Prostate gland (tissue), 2 donors: ENCODE measurements at regions not wholly inside any gene's neighbourhood (a gene's known extent, or its start where the extent isn't known, plus 50 kb on each side); places are given as distances from the start of the nearest gene placed in this dataset.

Source experiments
- DNase-seq: peaks from one replicate; pipeline ENCODE4 v3.0.0-alpha.2; 2019; ENCODE audit warnings: low spot score
- H3K27ac ChIP-seq, 2 donors: fragments of 200-600 bp; sonication (generic); 2 replicates each; pipeline ENCODE4 v1.5.1; 2017 to 2019
- H3K27me3 ChIP-seq: fragments of 200-600 bp; sonication (generic); replicated peaks from 2 replicates; pipeline ENCODE4 v1.5.1; 2019; ENCODE audit not compliant: insufficient read depth
- H3K36me3 ChIP-seq, 2 donors: fragments of 200-600 bp; sonication (generic); 1 replicate in 1 of 2; 2 replicates in 1 of 2; pipeline versions ENCODE4 v1.5.1 to v1.8.1; 2017 to 2019
- H3K4me1 ChIP-seq: fragments of 200-600 bp; sonication (generic); replicated peaks from 2 replicates; pipeline ENCODE4 v1.5.1; 2019
- H3K4me3 ChIP-seq, 2 donors: fragments of 200-600 bp; sonication (generic); 2 replicates each; pipeline ENCODE4 v1.5.1; 2017 to 2019
- H3K9me3 ChIP-seq: fragments of 200-600 bp; sonication (generic); 2 replicates; pipeline ENCODE4 v1.5.1; 2017
- CTCF ChIP-seq, 4 experiments: fragments of 200-600 bp in 2 of 4; fragments of 450-650 bp in 2 of 4; sonication (generic) in 2 of 4; IDR thresholded peaks; 1 replicate in 3 of 4; 2 replicates in 1 of 4; pipeline ENCODE4 v1.5.1; 2016 to 2019; ENCODE audit warnings: antibody characterized with exemption in 4 of 4, mild to moderate bottlenecking in 2 of 4, moderate library complexity in 2 of 4
- POLR2A ChIP-seq: fragments of 450-650 bp; IDR thresholded peaks from one replicate; pipeline ENCODE4 v1.6.1; 2016; ENCODE audit warnings: antibody characterized with exemption, mild to moderate bottlenecking
- POLR2AphosphoS5 ChIP-seq: sonication (generic); formaldehyde crosslinking; IDR thresholded peaks from one replicate; pipeline ENCODE4 v1.6.1; 2017; ENCODE audit warnings: antibody characterized with exemption
- WGBS: methylation state at CpG from one replicate; pipeline ENCODE4 v1.1.5; 2018; 5-methylcytosine and 5-hydroxymethylcytosine counted together
- intact Hi-C: fragments of 100-400 bp; cut with DNase I; formaldehyde crosslinking; loops from one replicate; pipeline ENCODE4 v1.14.2; 2022

GRCh38 chr4:96955691-96956090 is 1115.8 kb downstream of the PDHA2 start:
- Histone ChIP-seq H3K9me3 (no peaks in the 10 kb centered on the region), H3K27me3 (no peaks in the 10 kb centered on the region), H3K27ac (no peak overlapping the region), H3K4me1 (no peaks in the 10 kb centered on the region), H3K4me3 (no peak overlapping the region), H3K36me3 (no peaks in the 10 kb centered on the region)
- no peak for DNase-seq
- intact Hi-C loops: no loop called here
- no peak for TF ChIP-seq CTCF (IDR thresholded peaks at IDR 0.05)
- no peak for TF ChIP-seq POLR2A
- no peak for TF ChIP-seq POLR2AphosphoS5

- Histone ChIP-seq H3K36me3 (no peaks in the 10 kb centered on the region), H3K4me3 (no peak overlapping the region), H3K9me3 (no peaks in the 10 kb centered on the region), H3K27ac (no peak overlapping the region), H3K4me1 (no peaks in the 10 kb centered on the region), H3K27me3 (no peaks in the 10 kb centered on the region)
- intact Hi-C loops: no loop called here
- TF ChIP-seq CTCF (IDR thresholded peaks at IDR 0.05) (no peak), POLR2AphosphoS5 (no peak), POLR2A (no peak)
- no peak for DNase-seq
- WGBS: 87% methylated on average over 1 of the region's 1 CpG
These were observed 1129.6 kb downstream of the PDHA2 start for GRCh38 chr4:96969455-96969854.

GRCh38 chr4:96972920-96973319 is 1133.0 kb downstream of the PDHA2 start:
- no peaks in the 10 kb centered on the region for H3K36me3 ChIP-seq
- intact Hi-C loops: no loop called here
- H3K27ac ChIP-seq: no peak overlapping the region
- no peak for TF ChIP-seq POLR2AphosphoS5
- TF ChIP-seq POLR2A: no peak
- TF ChIP-seq CTCF (IDR thresholded peaks at IDR 0.05): no peak
- no peak overlapping the region for H3K4me3 ChIP-seq
- no peaks in the 10 kb centered on the region for H3K9me3 ChIP-seq
- H3K4me1 ChIP-seq: no peaks in the 10 kb centered on the region
- H3K27me3 ChIP-seq: no peaks in the 10 kb centered on the region
- WGBS: 85% methylated on average over 4 of the region's 4 CpGs
- DNase-seq: no peak

GRCh38 chr4:96974295-96974694 is 1134.4 kb downstream of the PDHA2 start:
- no peaks in the 10 kb centered on the region for H3K9me3 ChIP-seq
- H3K36me3 ChIP-seq: no peaks in the 10 kb centered on the region
- no peak for DNase-seq
- 55% methylated on average over 2 of the region's 2 CpGs for WGBS
- no peak overlapping the region for H3K27ac ChIP-seq
- TF ChIP-seq POLR2AphosphoS5: no peak
- TF ChIP-seq CTCF (IDR thresholded peaks at IDR 0.05): no peak
- TF ChIP-seq POLR2A: no peak
- no peaks in the 10 kb centered on the region for H3K27me3 ChIP-seq
- H3K4me3 ChIP-seq: no peak overlapping the region
- intact Hi-C loops: no loop called here
- H3K4me1 ChIP-seq: no peaks in the 10 kb centered on the region

GRCh38 chr4:96983830-96984229 is 1143.9 kb downstream of the PDHA2 start:
- DNase-seq: no peak
- 72% methylated on average over 1 of the region's 1 CpG for WGBS
- Histone ChIP-seq H3K4me1 (no peaks in the 10 kb centered on the region), H3K4me3 (no peak overlapping the region), H3K27me3 (no peaks in the 10 kb centered on the region), H3K9me3 (no peaks in the 10 kb centered on the region), H3K27ac (no peak overlapping the region), H3K36me3 (no peaks in the 10 kb centered on the region)
- intact Hi-C loops: no loop called here
- TF ChIP-seq POLR2A (no peak), POLR2AphosphoS5 (no peak), CTCF (IDR thresholded peaks at IDR 0.05) (no peak)
